Fibroblast of villous mesenchyme (primary cell): ENCODE measurements at regions not wholly inside any gene's neighbourhood (a gene's known extent, or its start where the extent isn't known, plus 50 kb on each side); places are given as distances from the start of the nearest gene placed in this dataset.
A peak's percentile ranks its signal among the peaks of the same experiment; 100 is the strongest.

ENCODE experiments used
- DNase-seq: peaks from one replicate; pipeline ENCODE4 v3.0.0-alpha.2; 2010; ENCODE audit warnings: low read depth
- H3K4me3 ChIP-seq: 2 replicates; pipeline ENCODE4 v1.5.1; 2011; ENCODE audit warnings: low read depth, mild to moderate bottlenecking, low read length
- CTCF ChIP-seq: IDR thresholded peaks from 2 replicates; pipeline ENCODE4 v1.5.1; 2012; ENCODE audit warnings: low read depth, mild to moderate bottlenecking, low read length; ENCODE audit not compliant: insufficient read depth

DNA sequence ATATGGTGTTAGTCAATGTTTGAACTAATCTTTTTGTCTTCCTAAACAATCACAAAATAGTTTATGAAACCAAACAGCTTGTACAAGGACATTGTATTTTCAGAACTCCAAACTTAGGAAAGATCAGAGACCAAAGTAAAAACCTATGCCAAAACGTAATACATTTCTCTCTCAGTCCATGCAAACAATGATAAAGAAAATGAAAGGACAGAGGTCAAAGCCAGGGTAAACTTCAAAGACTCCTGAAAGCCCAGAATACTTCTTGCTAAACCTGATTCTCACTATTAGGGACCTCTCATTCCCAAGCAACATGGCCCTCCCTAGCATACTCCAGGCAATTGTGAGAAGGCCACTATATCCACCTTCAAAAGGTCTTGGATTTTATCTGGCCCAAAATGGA lies 105.1 kb upstream of the GALNT5 start:
- no peak for TF ChIP-seq CTCF
- H3K4me3 ChIP-seq: no peak overlapping the region
- no peak for DNase-seq

DNA sequence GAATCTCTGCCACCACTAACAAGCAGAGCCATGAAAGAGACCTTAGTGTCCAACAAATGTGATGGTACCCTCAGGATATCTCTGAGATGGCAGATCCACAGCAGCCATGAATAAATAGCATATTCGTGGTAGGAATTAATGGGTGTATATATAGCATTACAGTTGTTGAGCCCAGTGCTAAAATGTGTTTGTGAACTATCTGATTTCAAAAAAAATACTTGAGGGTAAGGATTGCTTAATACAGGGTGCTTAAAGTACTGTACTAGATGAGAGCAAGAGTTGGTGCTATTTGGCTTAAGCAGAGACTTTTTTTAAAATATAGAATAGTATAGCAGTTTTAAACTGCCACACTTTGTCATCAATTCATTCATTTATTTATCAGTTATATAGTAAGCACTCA lies 101.5 kb upstream of the GALNT5 start:
- no peak overlapping the region for H3K4me3 ChIP-seq
- no peak for TF ChIP-seq CTCF
- peak; percentile 8 for DNase-seq

GRCh38 chr2:157158111-157158510 lies 99.4 kb upstream of the GALNT5 start:
- H3K4me3 ChIP-seq: no peak overlapping the region
- peak; percentile 70 for DNase-seq
- TF ChIP-seq CTCF: no peak

DNA sequence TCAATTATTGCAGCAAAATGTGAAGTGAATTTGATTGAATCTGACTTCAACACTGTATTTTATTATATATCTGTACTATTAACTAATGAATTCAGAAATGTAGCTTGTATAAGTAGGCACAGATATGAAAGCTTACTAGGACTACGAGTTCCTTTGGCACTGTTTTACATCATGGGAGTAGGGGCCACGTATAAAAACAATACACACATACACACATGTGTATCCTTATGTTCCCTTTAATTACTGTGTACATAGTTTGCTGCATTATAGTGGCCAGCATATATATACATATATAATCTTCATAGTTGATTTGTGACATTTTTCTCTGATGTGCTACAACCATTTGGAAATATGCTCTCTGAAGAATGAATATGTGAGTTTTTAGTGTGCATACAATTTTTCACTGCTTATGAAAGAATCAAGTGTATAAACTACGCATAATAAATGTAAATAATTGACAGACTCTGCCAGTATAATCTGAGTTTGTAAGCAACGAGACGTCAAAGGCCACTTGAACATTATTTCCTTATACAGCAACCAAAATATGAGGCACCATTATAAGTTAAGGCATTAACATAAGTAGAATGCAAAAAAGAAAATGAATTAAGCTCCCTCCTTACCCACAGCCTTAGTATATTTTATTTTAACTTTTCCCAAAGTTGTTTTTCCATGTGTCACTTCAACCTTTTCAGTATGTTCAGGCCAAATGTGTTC lies 98.1 kb upstream of the GALNT5 start:
- no peak for DNase-seq
- no peak for TF ChIP-seq CTCF
- H3K4me3 ChIP-seq: no peak overlapping the region

DNA sequence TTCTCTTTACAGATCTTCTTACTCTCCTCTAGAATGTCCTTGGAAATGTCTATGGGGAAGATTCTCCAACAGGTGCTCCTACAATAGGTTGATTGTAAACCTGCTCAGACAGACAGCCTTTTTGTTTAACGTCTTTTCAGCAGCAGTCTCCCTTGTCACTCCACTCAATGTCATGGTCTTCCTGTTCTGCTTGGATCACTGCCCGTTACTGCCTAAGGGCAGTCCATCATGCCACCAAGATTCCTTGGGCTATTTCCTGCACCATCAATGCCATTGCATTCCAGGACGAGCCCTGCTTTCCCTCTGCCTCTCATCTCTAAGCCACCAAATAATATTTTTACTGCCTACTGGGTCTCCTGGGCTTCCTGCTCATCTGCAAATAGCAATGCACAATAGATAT lies 97.4 kb upstream of the GALNT5 start:
- TF ChIP-seq CTCF: no peak
- no peak for DNase-seq
- H3K4me3 ChIP-seq: no peak overlapping the region

DNA sequence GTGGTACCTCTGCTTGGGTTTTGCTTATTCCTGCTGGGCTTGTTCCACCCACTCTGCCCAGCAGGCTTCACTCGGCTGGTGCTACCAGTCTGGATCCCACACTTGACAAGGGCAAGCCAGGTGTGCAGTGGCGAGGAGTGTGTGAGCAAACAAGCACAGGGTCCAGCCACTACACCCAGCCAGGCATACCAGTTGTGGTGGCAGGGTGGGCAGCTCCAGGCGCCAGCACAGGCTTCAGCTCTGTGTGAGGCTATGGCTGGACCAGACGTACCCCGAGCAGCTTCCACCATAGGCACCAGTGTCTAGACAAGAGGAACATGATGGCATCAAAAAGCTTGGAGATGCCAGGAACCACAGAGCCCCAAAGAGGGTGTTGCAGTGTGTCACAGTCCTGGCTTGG lies 93.1 kb upstream of the GALNT5 start:
- no peak for TF ChIP-seq CTCF
- no peak for DNase-seq
- no peak overlapping the region for H3K4me3 ChIP-seq

DNA sequence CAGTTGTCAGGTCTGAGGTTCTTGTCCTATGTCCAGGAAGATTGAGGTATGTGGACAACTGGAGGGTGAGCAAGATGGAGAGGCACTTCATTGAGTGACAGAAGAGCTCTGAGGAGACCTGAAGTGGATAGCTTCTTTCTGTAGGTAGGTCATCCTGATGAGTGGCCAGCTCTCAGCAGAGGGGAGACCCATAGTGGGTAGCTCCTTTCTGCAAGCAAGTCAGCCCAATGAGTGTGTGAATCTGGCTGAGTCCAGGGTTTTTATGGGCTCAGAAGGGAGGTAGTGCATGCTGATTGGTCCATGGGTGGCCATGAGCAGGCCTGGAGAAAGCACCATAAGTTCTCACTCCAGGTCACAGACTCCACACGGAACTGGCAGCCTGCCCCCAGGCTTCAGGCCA lies 92.6 kb upstream of the GALNT5 start:
- H3K4me3 ChIP-seq: no peak overlapping the region
- no peak for TF ChIP-seq CTCF
- DNase-seq: no peak
